NCI-H2227 (cell line): ENCODE measurements at regions not wholly inside any gene's neighbourhood (a gene's known extent, or its start where the extent isn't known, plus 50 kb on each side); places are given as distances from the start of the nearest gene placed in this dataset.

Experiments used
- DNase-seq: peaks from one replicate; lab custom pipeline; 2025; ENCODE audit not compliant: unreplicated experiment; lab: John Stamatoyannopoulos, UW

- no peak for DNase-seq
Measured at GRCh38 chr6:24054388-24054787, 71.6 kb upstream of the NRSN1 start.

DNA sequence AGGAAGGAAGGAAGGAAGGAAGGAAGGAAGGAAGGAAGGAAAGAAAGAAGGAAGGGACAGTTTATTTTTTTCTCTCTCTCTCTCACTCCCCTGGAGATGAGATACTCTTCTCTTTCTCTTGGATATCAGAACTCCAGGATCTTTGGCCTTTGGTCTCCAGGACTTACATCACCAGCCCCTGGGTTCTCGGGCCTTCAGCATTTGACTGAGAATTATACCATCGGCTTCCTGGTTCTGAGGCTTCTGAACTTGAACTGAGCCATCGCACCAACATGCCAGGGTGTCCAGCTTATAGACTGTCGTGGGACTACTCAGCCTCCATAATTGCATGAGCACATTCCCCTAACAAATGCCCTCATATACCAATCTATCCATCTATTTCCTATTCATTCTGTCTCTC, 69.4 kb upstream of the NRSN1 start:
- DNase-seq, result no peak

DNA sequence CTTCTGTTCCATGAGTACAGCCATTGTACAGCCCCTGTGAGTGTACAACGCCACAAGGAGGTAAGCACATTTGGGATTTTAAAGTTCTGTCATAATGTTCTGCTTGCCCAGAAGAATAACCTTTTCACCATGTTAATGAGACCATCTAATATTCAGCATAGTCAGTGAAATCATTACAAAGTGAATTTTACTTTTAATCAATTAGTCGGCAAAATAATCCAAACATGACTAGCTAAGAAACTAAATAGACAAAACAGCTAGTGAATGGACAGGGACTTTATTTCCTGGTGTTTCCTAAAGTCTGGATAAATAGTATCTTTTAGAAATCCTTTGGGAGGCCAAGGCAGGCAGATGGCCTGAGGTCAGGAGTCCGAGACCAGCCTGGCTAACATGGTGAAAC, 69.0 kb upstream of the NRSN1 start:
- no peak for DNase-seq

- DNase-seq, result no peak
Measured at GRCh38 chr6:24060982-24061754, 64.8 kb upstream of the NRSN1 start.

- DNase-seq, result peak; percentile 10
Measured at GRCh38 chr6:24064106-24064505, 61.9 kb upstream of the NRSN1 start.

DNA sequence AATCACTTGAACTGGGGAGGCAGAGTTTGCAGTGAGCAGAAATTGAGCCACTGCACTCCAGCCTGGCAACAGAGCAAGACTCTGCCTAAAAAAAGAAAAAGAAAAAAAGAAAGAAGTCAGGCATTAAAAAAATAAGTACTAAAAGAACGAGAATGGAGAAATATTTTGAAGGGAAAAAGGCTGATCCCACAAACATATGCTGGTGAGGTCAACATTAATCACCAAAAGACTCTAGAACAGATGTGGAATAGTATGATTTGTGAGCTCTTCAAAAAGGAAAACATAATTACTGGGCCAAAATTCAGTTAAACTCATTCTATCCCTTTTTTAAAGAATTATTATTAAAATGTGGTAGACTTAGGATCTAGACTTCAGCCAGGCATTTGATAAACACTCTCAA, 61.2 kb upstream of the NRSN1 start:
- DNase-seq, result no peak

- peak; percentile 47 for DNase-seq
Measured at GRCh38 chr6:24069526-24069925, 56.5 kb upstream of the NRSN1 start.

- no peak for DNase-seq
Measured at GRCh38 chr6:24072038-24072746, 53.8 kb upstream of the NRSN1 start.

DNA sequence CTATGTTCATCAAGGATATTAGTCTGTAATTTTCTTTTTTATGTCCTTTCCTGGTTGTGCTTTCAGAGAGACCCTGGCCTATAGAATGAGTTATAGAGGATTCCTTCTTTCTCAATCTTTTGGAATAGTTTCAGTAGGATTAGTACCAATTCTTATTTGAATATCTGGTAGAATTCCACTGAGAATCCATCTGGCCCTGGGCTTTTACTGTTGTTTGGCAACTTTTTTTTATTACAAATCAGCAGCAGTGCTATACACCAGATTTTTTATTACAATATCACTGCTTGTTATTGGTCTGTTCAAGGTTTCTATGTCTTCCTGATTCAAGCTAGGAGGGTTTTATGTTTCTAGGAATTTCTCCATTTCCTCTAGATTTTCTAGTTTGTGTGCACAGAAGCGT, 50.0 kb upstream of the NRSN1 start:
- no peak for DNase-seq
